Breast epithelium (tissue), 4 donors: ENCODE measurements at regions not wholly inside any gene's neighbourhood (a gene's known extent, or its start where the extent isn't known, plus 50 kb on each side); places are given as distances from the start of the nearest gene placed in this dataset.

Experiments
- DNase-seq, 2 donors: peaks; one replicate each; pipeline ENCODE4 v3.0.0-alpha.2; 2019; ENCODE audit warnings: low spot score in 2 of 2
- H3K27ac ChIP-seq, 2 donors: fragments of 200-600 bp; sonication (generic) in 1 of 2; one replicate each; pipeline ENCODE4 v1.5.1; 2016 to 2019; ENCODE audit warnings: mild to moderate bottlenecking in 1 of 2
- H3K27me3 ChIP-seq, 2 donors: fragments of 200-600 bp; sonication (generic) in 1 of 2; one replicate each; pipeline versions ENCODE4 v1.5.1 to v1.6.0; 2017 to 2019; ENCODE audit warnings: control low read depth in 1 of 2, mild to moderate bottlenecking in 1 of 2
- H3K36me3 ChIP-seq: fragments of 200-600 bp; one replicate; pipeline ENCODE4 v1.5.1; 2019
- H3K4me1 ChIP-seq, 2 donors: fragments of 200-600 bp; sonication (generic); one replicate each; pipeline ENCODE4 v1.5.1; 2016 to 2019; ENCODE audit warnings: control low read depth in 1 of 2
- H3K4me3 ChIP-seq, 3 donors: fragments of 200-600 bp; sonication (generic); 1 replicate in 2 of 3; 2 replicates in 1 of 3; pipeline ENCODE4 v1.5.1; 2016 to 2019; ENCODE audit warnings: mild to moderate bottlenecking in 3 of 3, moderate library complexity in 2 of 3
- H3K9me3 ChIP-seq, 2 donors: fragments of 200-600 bp; sonication (generic) in 1 of 2; one replicate each; pipeline ENCODE4 v1.5.1; 2016 to 2019; ENCODE audit warnings: control low read depth in 1 of 2
- CTCF ChIP-seq, 3 donors: fragments of 450-650 bp; IDR thresholded peaks; one replicate each; pipeline ENCODE4 v1.5.1; 2016 to 2017; ENCODE audit warnings: antibody characterized with exemption in 3 of 3, mild to moderate bottlenecking in 3 of 3, moderate library complexity in 3 of 3
- POLR2A ChIP-seq: fragments of 450-650 bp; IDR thresholded peaks from one replicate; pipeline ENCODE4 v1.6.1; 2016; ENCODE audit warnings: antibody characterized with exemption, mild to moderate bottlenecking, moderate library complexity
- POLR2AphosphoS5 ChIP-seq, 3 donors: sonication (generic); formaldehyde crosslinking; IDR thresholded peaks; one replicate each; pipeline ENCODE4 v1.6.1; 2017; ENCODE audit warnings: antibody characterized with exemption in 3 of 3
- intact Hi-C: fragments of 100-400 bp; cut with DNase I; formaldehyde crosslinking; loops from one replicate; pipeline ENCODE4 v1.15.1; 2023; ENCODE audit warnings: low total_unique reads

- H3K4me1 ChIP-seq = no peaks in the 10 kb centered on the region
- intact Hi-C loops = no loop called here
- TF ChIP-seq CTCF (IDR thresholded peaks at IDR 0.05) (no peak), POLR2A (no peak), POLR2AphosphoS5 (IDR thresholded peaks at IDR 0.05) (no peak)
- H3K27me3 ChIP-seq = no peaks in the 10 kb centered on the region
- no peak for DNase-seq
- H3K9me3 ChIP-seq = no peaks in the 10 kb centered on the region
- no peaks in the 10 kb centered on the region for H3K36me3 ChIP-seq
- no peak overlapping the region for H3K4me3 ChIP-seq
- H3K27ac ChIP-seq = no peak overlapping the region
Measured at GRCh38 chr14:84688297-84689025, 841.5 kb upstream of the FLRT2 start.

GRCh38 chr14:84694161-84694560, 835.8 kb upstream of the FLRT2 start:
- no peak overlapping the region for H3K27ac ChIP-seq
- intact Hi-C loops = no loop called here

GRCh38 chr14:84704601-84705000, 825.3 kb upstream of the FLRT2 start:
- H3K27me3 ChIP-seq = no peaks in the 10 kb centered on the region
- no peaks in the 10 kb centered on the region for H3K4me1 ChIP-seq
- no peaks in the 10 kb centered on the region for H3K9me3 ChIP-seq
- intact Hi-C loops = no loop called here
- H3K27ac ChIP-seq = no peak overlapping the region
- DNase-seq = no peak
- no peak overlapping the region for H3K4me3 ChIP-seq
- TF ChIP-seq POLR2A (no peak), POLR2AphosphoS5 (IDR thresholded peaks at IDR 0.05) (no peak), CTCF (IDR thresholded peaks at IDR 0.05) (no peak)
- no peaks in the 10 kb centered on the region for H3K36me3 ChIP-seq

More at GRCh38 chr14:84694161-84694560, 835.8 kb upstream of the FLRT2 start:
- no peak overlapping the region for H3K4me3 ChIP-seq
- no peaks in the 10 kb centered on the region for H3K27me3 ChIP-seq
- H3K36me3 ChIP-seq = no peaks in the 10 kb centered on the region
- H3K4me1 ChIP-seq = no peaks in the 10 kb centered on the region
- TF ChIP-seq POLR2A (no peak), CTCF (IDR thresholded peaks at IDR 0.05) (no peak), POLR2AphosphoS5 (IDR thresholded peaks at IDR 0.05) (no peak)
- H3K9me3 ChIP-seq = no peaks in the 10 kb centered on the region
- no peak for DNase-seq

- Histone ChIP-seq H3K27ac (no peak overlapping the region), H3K4me1 (no peaks in the 10 kb centered on the region), H3K9me3 (no peaks in the 10 kb centered on the region), H3K4me3 (no peak overlapping the region), H3K27me3 (no peaks in the 10 kb centered on the region), H3K36me3 (no peaks in the 10 kb centered on the region)
- intact Hi-C loops = no loop called here
- DNase-seq = no peak
- no peak for TF ChIP-seq POLR2A
- no peak for TF ChIP-seq CTCF (IDR thresholded peaks at IDR 0.05)
- no peak for TF ChIP-seq POLR2AphosphoS5 (IDR thresholded peaks at IDR 0.05)
Measured at GRCh38 chr14:84707830-84708229, 822.1 kb upstream of the FLRT2 start.

- no peak overlapping the region for H3K4me3 ChIP-seq
- intact Hi-C loops = no loop called here
- no peaks in the 10 kb centered on the region for H3K4me1 ChIP-seq
- no peaks in the 10 kb centered on the region for H3K9me3 ChIP-seq
- no peaks in the 10 kb centered on the region for H3K36me3 ChIP-seq
- no peak overlapping the region for H3K27ac ChIP-seq
- DNase-seq = no peak
- no peaks in the 10 kb centered on the region for H3K27me3 ChIP-seq
- TF ChIP-seq CTCF (IDR thresholded peaks at IDR 0.05) = no peak
- no peak for TF ChIP-seq POLR2AphosphoS5 (IDR thresholded peaks at IDR 0.05)
- TF ChIP-seq POLR2A = no peak
Measured at GRCh38 chr14:84708865-84709264, 821.1 kb upstream of the FLRT2 start.
